ENCODE measurements at regions not wholly inside any gene's neighbourhood (a gene's known extent, or its start where the extent isn't known, plus 50 kb on each side); places are given as distances from the start of the nearest gene placed in this dataset.

DNA sequence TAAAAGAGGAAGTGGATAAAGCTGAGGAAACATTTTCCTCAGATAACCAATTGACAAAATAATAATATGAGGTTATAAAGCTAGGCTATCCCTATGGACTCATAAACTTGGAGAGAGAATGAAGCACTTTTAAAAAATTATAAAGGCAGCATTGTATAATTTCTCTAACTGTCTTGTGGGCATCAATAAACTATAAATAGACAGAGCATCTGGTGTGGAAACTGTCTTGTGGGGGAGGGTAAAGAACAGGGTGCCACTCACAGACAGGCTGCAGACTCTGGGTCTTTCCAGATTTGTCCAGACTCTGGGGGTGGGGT is 333.5 kb downstream of the BUD13 start:
- no peaks in the 10 kb centered on the region for H3K9me3 ChIP-seq (replicated peaks in 1 of 3)

DNA sequence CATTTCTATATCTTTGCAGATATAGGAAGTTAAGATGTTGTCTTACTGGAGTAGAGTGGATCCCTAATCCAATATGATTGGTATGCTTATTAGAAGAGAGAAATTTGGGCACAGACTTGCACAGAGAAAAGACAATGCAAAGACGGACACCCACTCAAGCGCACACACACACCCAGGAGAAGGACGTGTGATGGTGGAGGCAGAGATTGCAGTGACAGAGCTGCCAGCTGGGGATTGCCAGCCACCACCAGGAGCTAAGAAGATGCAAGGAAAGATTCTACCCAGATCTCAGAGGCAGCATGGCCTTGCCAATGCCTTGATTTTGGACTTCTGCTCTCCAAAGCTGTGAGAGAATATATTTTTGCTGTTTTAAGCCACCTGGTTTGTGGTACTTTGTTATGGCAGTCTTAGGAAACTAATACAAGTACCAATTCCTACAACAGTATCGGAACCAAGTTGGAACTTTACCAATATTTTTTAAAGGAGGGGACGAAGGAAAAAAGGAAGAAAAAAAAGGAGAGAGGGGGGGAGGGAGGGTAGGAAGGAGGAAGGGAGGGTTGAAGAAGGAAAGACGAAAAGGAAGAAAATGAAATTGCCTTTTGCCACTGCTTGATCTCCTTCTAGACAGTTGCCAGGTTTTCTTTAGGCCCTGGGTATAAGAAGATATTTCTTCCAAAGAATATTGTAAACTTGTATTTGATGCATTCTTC is 334.0 kb downstream of the BUD13 start:
- DNase-seq: no peak
- WGBS, 4 donors: 71 to 79% (median 75%) methylated on average over 6 of the region's 6 CpGs
- H3K36me3 ChIP-seq (replicated peaks in 1 of 2): no peaks in the 10 kb centered on the region
- no peaks in the 10 kb centered on the region for H3K9me3 ChIP-seq (replicated peaks in 1 of 3)
- no peaks in the 10 kb centered on the region for H3K27me3 ChIP-seq
- H3K27ac ChIP-seq: no peak overlapping the region
- no peak overlapping the region for H3K4me3 ChIP-seq
- intact Hi-C loops (cut with DNase I): no loop called here
- H3K4me1 ChIP-seq (replicated peaks in 1 of 2): no peaks in the 10 kb centered on the region
- no peak for TF ChIP-seq POLR2A (IDR thresholded peaks at IDR 0.05)
- TF ChIP-seq, protein P1, sequence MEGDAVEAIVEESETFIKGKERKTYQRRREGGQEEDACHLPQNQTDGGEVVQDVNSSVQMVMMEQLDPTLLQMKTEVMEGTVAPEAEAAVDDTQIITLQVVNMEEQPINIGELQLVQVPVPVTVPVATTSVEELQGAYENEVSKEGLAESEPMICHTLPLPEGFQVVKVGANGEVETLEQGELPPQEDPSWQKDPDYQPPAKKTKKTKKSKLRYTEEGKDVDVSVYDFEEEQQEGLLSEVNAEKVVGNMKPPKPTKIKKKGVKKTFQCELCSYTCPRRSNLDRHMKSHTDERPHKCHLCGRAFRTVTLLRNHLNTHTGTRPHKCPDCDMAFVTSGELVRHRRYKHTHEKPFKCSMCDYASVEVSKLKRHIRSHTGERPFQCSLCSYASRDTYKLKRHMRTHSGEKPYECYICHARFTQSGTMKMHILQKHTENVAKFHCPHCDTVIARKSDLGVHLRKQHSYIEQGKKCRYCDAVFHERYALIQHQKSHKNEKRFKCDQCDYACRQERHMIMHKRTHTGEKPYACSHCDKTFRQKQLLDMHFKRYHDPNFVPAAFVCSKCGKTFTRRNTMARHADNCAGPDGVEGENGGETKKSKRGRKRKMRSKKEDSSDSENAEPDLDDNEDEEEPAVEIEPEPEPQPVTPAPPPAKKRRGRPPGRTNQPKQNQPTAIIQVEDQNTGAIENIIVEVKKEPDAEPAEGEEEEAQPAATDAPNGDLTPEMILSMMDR (IDR thresholded peaks at IDR 0.05): no peak

More for the DNA sequence above, 333.5 kb downstream of the BUD13 start:
- Histone ChIP-seq H3K4me1 (replicated peaks in 1 of 2) (no peaks in the 10 kb centered on the region), H3K27ac (no peak overlapping the region), H3K36me3 (replicated peaks in 1 of 2) (no peaks in the 10 kb centered on the region), H3K27me3 (no peaks in the 10 kb centered on the region), H3K4me3 (no peak overlapping the region)
- intact Hi-C loops (cut with DNase I): no loop called here
- no peak for DNase-seq
- TF ChIP-seq POLR2A (IDR thresholded peaks at IDR 0.05): no peak
- TF ChIP-seq, protein P1 (IDR thresholded peaks at IDR 0.05): no peak

DNA sequence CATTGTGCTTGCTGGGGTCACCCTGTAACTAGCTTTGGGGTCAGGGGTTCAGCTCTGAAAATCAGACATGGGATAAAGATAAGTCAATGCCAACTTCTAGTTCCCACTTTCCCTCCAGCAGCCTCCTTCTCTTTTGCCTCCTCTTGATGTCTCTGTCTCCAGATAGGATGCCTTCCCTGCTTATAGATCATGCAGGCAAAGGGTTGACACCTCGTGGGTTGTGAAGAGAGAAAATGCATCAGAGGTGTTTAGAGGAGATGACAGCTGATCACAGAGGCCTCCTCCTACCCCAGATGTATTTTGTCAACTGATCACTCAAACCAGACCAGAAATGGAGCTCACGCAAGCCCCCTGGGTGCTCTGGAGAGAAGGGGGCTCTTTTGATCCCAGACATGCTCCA is 337.8 kb downstream of the BUD13 start:
- Histone ChIP-seq H3K36me3 (replicated peaks in 1 of 2) (no peaks in the 10 kb centered on the region), H3K4me1 (replicated peaks in 1 of 2) (no peaks in the 10 kb centered on the region), H3K4me3 (no peak overlapping the region), H3K27ac (no peak overlapping the region), H3K9me3 (replicated peaks in 1 of 3) (no peaks in the 10 kb centered on the region), H3K27me3 (no peaks in the 10 kb centered on the region)
- intact Hi-C loops (cut with DNase I): no loop called here
- TF ChIP-seq, protein P1 (IDR thresholded peaks at IDR 0.05): no peak
- no peak for TF ChIP-seq POLR2A (IDR thresholded peaks at IDR 0.05)
- 51 to 81% (median 65%) methylated on average over 2 of the region's 2 CpGs for WGBS, 4 donors
- no peak for DNase-seq

DNA sequence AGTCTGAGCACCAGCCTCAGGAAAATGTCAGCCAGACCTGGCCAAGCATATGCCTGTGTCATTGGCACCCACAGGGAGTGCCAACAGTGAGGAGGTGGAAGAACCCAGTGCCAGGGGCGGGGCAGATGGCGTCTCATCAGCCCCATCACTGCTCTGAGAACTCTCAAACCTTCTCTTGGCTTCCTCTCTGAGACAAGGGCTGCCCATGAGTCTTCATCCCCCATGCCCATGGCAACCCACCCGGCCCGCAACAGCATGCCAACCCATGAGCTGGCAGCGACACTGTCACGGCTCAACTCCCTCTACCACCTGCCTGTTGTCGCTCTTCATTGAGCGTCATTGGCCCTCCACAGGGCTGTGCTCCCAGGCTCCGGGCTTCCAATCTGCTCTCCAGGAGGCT is 340.5 kb downstream of the BUD13 start:
- Histone ChIP-seq H3K36me3 (replicated peaks in 1 of 2) (no peaks in the 10 kb centered on the region), H3K27ac (no peak overlapping the region), H3K4me3 (no peak overlapping the region), H3K9me3 (replicated peaks in 1 of 3) (no peaks in the 10 kb centered on the region), H3K27me3 (no peaks in the 10 kb centered on the region), H3K4me1 (replicated peaks in 1 of 2) (peaks cover 0 to 6% of the 10 kb centered on the region in 2 donors)
- intact Hi-C loops (cut with DNase I): no loop called here
- WGBS, 4 donors: 93 to 97% (median 96%) methylated on average over 7 to 9 of the region's 9 CpGs
- no peak for TF ChIP-seq POLR2A (IDR thresholded peaks at IDR 0.05)
- TF ChIP-seq, protein P1 (IDR thresholded peaks at IDR 0.05): no peak
- DNase-seq: no peak
